ENCODE measurements at regions not wholly inside any gene's neighbourhood (a gene's known extent, or its start where the extent isn't known, plus 50 kb on each side); places are given as distances from the start of the nearest gene placed in this dataset.

- ChIA-PET POLR2A (no interaction called here), CTCF (no interaction called here)
- Histone ChIP-seq H3K4me3 (ENCODE audit: low read depth, low read length) (no peak overlapping the region), H3K27me3 (ENCODE audit: control insufficient read depth, insufficient read depth, low read length) (no peaks in the 10 kb centered on the region), H3K36me3 (ENCODE audit: control insufficient read depth, insufficient read depth, low read length) (no peaks in the 10 kb centered on the region)
- TF ChIP-seq, protein P1, sequence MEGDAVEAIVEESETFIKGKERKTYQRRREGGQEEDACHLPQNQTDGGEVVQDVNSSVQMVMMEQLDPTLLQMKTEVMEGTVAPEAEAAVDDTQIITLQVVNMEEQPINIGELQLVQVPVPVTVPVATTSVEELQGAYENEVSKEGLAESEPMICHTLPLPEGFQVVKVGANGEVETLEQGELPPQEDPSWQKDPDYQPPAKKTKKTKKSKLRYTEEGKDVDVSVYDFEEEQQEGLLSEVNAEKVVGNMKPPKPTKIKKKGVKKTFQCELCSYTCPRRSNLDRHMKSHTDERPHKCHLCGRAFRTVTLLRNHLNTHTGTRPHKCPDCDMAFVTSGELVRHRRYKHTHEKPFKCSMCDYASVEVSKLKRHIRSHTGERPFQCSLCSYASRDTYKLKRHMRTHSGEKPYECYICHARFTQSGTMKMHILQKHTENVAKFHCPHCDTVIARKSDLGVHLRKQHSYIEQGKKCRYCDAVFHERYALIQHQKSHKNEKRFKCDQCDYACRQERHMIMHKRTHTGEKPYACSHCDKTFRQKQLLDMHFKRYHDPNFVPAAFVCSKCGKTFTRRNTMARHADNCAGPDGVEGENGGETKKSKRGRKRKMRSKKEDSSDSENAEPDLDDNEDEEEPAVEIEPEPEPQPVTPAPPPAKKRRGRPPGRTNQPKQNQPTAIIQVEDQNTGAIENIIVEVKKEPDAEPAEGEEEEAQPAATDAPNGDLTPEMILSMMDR (IDR thresholded peaks at IDR 0.05; ENCODE audit: insufficient read depth, low read depth, low read length) = no peak
- no peak for DNase-seq (ENCODE audit: low read depth)
Observed at GRCh38 chr12:24175284-24175683, 225.8 kb upstream of the SOX5 start.

- ChIA-PET POLR2A (no interaction called here), CTCF (no interaction called here)
- Histone ChIP-seq H3K27me3 (ENCODE audit: control insufficient read depth, insufficient read depth, low read length) (no peaks in the 10 kb centered on the region), H3K36me3 (ENCODE audit: control insufficient read depth, insufficient read depth, low read length) (no peaks in the 10 kb centered on the region), H3K4me3 (ENCODE audit: low read depth, low read length) (no peak overlapping the region)
- TF ChIP-seq, protein P1 (IDR thresholded peaks at IDR 0.05; ENCODE audit: insufficient read depth, low read depth, low read length) = no peak
- no peak for DNase-seq (ENCODE audit: low read depth)
Observed at GRCh38 chr12:24173067-24173466, 223.6 kb upstream of the SOX5 start.

- no peaks in the 10 kb centered on the region for H3K36me3 ChIP-seq (ENCODE audit: control insufficient read depth, insufficient read depth, low read length)
- ChIA-PET CTCF (no interaction called here), POLR2A (no interaction called here)
- no peaks in the 10 kb centered on the region for H3K27me3 ChIP-seq (ENCODE audit: control insufficient read depth, insufficient read depth, low read length)
- TF ChIP-seq, protein P1 (IDR thresholded peaks at IDR 0.05; ENCODE audit: insufficient read depth, low read depth, low read length) = no peak
- DNase-seq (ENCODE audit: low read depth) = no peak
- no peak overlapping the region for H3K4me3 ChIP-seq (ENCODE audit: low read depth, low read length)
Observed at GRCh38 chr12:24172773-24173066, 223.2 kb upstream of the SOX5 start.

- no peak overlapping the region for H3K4me3 ChIP-seq (ENCODE audit: low read depth, low read length)
- H3K36me3 ChIP-seq (ENCODE audit: control insufficient read depth, insufficient read depth, low read length) = no peaks in the 10 kb centered on the region
- ChIA-PET POLR2A (no interaction called here), CTCF (no interaction called here)
- no peak for DNase-seq (ENCODE audit: low read depth)
- TF ChIP-seq, protein P1 (IDR thresholded peaks at IDR 0.05; ENCODE audit: insufficient read depth, low read depth, low read length) = no peak
- H3K27me3 ChIP-seq (ENCODE audit: control insufficient read depth, insufficient read depth, low read length) = no peaks in the 10 kb centered on the region
Observed at GRCh38 chr12:24172031-24172772, 222.7 kb upstream of the SOX5 start.

DNA sequence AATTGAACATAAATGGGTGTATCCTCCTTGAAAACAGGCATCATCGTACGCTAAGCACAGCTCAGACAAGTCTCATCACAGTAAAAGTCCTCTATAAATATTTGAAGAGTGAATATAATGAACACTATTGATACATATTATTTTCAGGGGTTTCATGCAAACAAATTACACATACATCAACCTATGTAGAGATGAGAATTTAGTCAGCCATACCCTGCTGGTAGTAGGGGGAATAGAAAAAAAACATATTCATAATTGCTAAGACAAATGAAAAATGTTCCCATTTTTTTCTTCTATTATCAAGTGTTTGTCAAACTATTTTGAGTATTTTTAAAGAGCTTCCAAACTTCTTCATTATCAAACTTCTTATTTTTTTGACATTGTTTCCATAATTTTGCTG is 205.6 kb upstream of the SOX5 start:
- Histone ChIP-seq H3K36me3 (ENCODE audit: control insufficient read depth, insufficient read depth, low read length) (no peaks in the 10 kb centered on the region), H3K27me3 (ENCODE audit: control insufficient read depth, insufficient read depth, low read length) (no peaks in the 10 kb centered on the region), H3K4me3 (ENCODE audit: low read depth, low read length) (no peak overlapping the region)
- ChIA-PET CTCF (no interaction called here), POLR2A (no interaction called here)
- DNase-seq (ENCODE audit: low read depth) = no peak
- TF ChIP-seq, protein P1 (IDR thresholded peaks at IDR 0.05; ENCODE audit: insufficient read depth, low read depth, low read length) = no peak
